Liver (tissue), 8 donors: ENCODE measurements at regions not wholly inside any gene's neighbourhood (a gene's known extent, or its start where the extent isn't known, plus 50 kb on each side); places are given as distances from the start of the nearest gene placed in this dataset.

Experiments
- DNase-seq: peaks from one replicate; pipeline ENCODE4 v3.0.0-alpha.2; 2017; ENCODE audit warnings: low spot score
- H3K27ac ChIP-seq, 2 donors: one replicate each; pipeline ENCODE4 v1.7.0; 2013; ENCODE audit warnings: inconsistent platforms in 2 of 2, low read length in 2 of 2, control low read depth in 1 of 2, low read depth in 1 of 2, mild to moderate bottlenecking in 1 of 2
- H3K27me3 ChIP-seq, 4 donors: one replicate each; pipeline versions ENCODE4 v1.6.1 to v1.7.0; 2013; ENCODE audit warnings: low read length in 3 of 4, inconsistent platforms in 1 of 4, mild to moderate bottlenecking in 1 of 4, moderate library complexity in 1 of 4; ENCODE audit not compliant: control insufficient read depth in 4 of 4, insufficient read depth in 4 of 4
- H3K36me3 ChIP-seq, 4 donors: one replicate each; pipeline versions ENCODE4 v1.6.1 to v1.7.0; 2013; ENCODE audit warnings: low read length in 3 of 4, mild to moderate bottlenecking in 3 of 4, low read depth in 1 of 4, moderate library complexity in 1 of 4; ENCODE audit not compliant: control insufficient read depth in 4 of 4, insufficient read depth in 3 of 4
- H3K4me1 ChIP-seq, 4 donors: one replicate each; pipeline versions ENCODE4 v1.6.1 to v1.7.0; 2013; ENCODE audit warnings: low read length in 3 of 4, mild to moderate bottlenecking in 3 of 4, moderate library complexity in 1 of 4; ENCODE audit not compliant: control insufficient read depth in 4 of 4, insufficient read depth in 4 of 4
- H3K4me3 ChIP-seq, 3 donors: one replicate each; pipeline versions ENCODE4 v1.6.1 to v1.7.0; 2013; ENCODE audit warnings: low read length in 3 of 3, control low read depth in 1 of 3, low read depth in 1 of 3, mild to moderate bottlenecking in 1 of 3
- H3K9ac ChIP-seq, 2 donors: one replicate each; pipeline ENCODE4 v1.7.0; 2013; ENCODE audit warnings: low read length in 2 of 2, mild to moderate bottlenecking in 2 of 2, moderate library complexity in 2 of 2, control low read depth in 1 of 2, low read depth in 1 of 2
- H3K9me3 ChIP-seq, 4 donors: one replicate each; pipeline versions ENCODE4 v1.6.1 to v1.7.0; 2013; ENCODE audit warnings: low read length in 3 of 4; ENCODE audit not compliant: control insufficient read depth in 4 of 4
- CTCF ChIP-seq: fragments of 150-350 bp; IDR thresholded peaks from 2 replicates; pipeline ENCODE4 v1.5.1; 2017; ENCODE audit warnings: improper control_type of control experiment, low read depth, low read length; ENCODE audit not compliant: missing input control
- EGR1 ChIP-seq, 2 donors: IDR thresholded peaks; 2 replicates each; pipeline ENCODE4 v1.6.1; 2016 to 2018; ENCODE audit warnings: antibody characterized with exemption in 2 of 2, low read depth in 2 of 2
- FOXA1 ChIP-seq: IDR thresholded peaks from 2 replicates; pipeline ENCODE4 v1.6.1; 2016; ENCODE audit warnings: antibody characterized with exemption
- FOXA2 ChIP-seq: IDR thresholded peaks from 2 replicates; pipeline ENCODE4 v1.6.1; 2016; ENCODE audit warnings: antibody characterized with exemption
- GABPA ChIP-seq, 2 donors: IDR thresholded peaks in 1 of 2; conservative IDR thresholded peaks in 1 of 2; 2 replicates each; pipeline ENCODE4 v1.6.1; 2016; ENCODE audit warnings: antibody characterized with exemption in 2 of 2, mild to moderate bottlenecking in 1 of 2, moderate library complexity in 1 of 2
- HNF4A ChIP-seq, 2 donors: conservative IDR thresholded peaks; 2 replicates each; pipeline ENCODE4 v1.6.1; 2016; ENCODE audit warnings: antibody characterized with exemption in 2 of 2, mild to moderate bottlenecking in 2 of 2
- HNF4G ChIP-seq: IDR thresholded peaks from 2 replicates; pipeline ENCODE4 v1.6.1; 2016; ENCODE audit warnings: antibody characterized with exemption
- MAX ChIP-seq: IDR thresholded peaks from 2 replicates; pipeline ENCODE4 v1.6.1; 2016; ENCODE audit warnings: antibody characterized with exemption
- NR2F2 ChIP-seq: IDR thresholded peaks from 2 replicates; pipeline ENCODE4 v1.6.1; 2016; ENCODE audit warnings: antibody characterized with exemption
- RAD21 ChIP-seq, 2 donors: IDR thresholded peaks; 2 replicates each; pipeline ENCODE4 v1.6.1; 2016; ENCODE audit warnings: antibody characterized with exemption in 2 of 2, mild to moderate bottlenecking in 2 of 2
- RXRA ChIP-seq, 2 donors: IDR thresholded peaks; 2 replicates each; pipeline ENCODE4 v1.6.1; 2017 to 2018; ENCODE audit warnings: antibody characterized with exemption in 2 of 2, mild to moderate bottlenecking in 1 of 2
- SP1 ChIP-seq: IDR thresholded peaks from 2 replicates; pipeline ENCODE4 v1.6.1; 2018; ENCODE audit warnings: antibody characterized with exemption, mild to moderate bottlenecking
- TAF1 ChIP-seq: conservative IDR thresholded peaks from 2 replicates; pipeline ENCODE4 v1.6.1; 2016; ENCODE audit warnings: antibody characterized with exemption, mild to moderate bottlenecking
- ZBTB33 ChIP-seq: IDR thresholded peaks from 2 replicates; pipeline ENCODE4 v1.6.1; 2016; ENCODE audit warnings: antibody characterized with exemption
- WGBS: extraction: QIAGEN DNeasy Blood & Tissue Kit; methylation state at CpG from one replicate; pipeline ENCODE4 v1.1.7; 2013; 5-methylcytosine and 5-hydroxymethylcytosine counted together
- TF ChIP-seq, protein P1 (sequence below): IDR thresholded peaks from 2 replicates; pipeline ENCODE4 v1.6.1; 2016; ENCODE audit warnings: antibody characterized with exemption, mild to moderate bottlenecking
- donor health status: healthy.
- donor health status: healthy.
- donor health status: healthy.
- donor health status: healthy.
- donor health status: healthy.

DNA sequence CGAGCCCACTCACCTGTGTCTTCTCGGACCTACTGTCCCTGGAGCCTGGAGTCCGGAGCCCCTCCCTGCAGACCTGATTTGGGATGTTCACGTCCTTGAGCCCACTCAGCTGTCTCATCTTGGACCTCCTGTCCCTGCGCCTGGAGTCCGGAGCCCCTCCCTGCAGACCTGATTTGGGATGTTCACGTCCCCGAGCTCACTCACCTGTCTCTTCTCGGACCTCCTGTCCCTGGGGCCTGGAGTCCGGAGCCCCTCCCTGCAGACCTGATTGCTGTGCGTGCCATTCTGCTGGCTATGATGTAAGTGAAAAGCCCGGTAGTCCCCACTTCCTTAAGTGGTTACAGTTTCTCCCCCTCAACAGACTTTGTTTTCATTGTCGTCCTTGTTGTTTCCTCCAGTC is 867.1 kb downstream of the BRD1 start:
- H3K9ac ChIP-seq = no peak overlapping the region
- H3K4me1 ChIP-seq = no peaks in the 10 kb centered on the region
- peak; percentile 27 for DNase-seq
- 73% methylated on average over 13 of the region's 13 CpGs for WGBS
- no peak overlapping the region for H3K27ac ChIP-seq
- H3K4me3 ChIP-seq = no peak overlapping the region
- peaks cover 0 to 10% (median 0%) of the 10 kb centered on the region in 4 donors for H3K27me3 ChIP-seq
- no peak for TF ChIP-seq HNF4G
- TF ChIP-seq FOXA2 = no peak
- TF ChIP-seq SP1 = no peak
- no peak for TF ChIP-seq RXRA (IDR thresholded peaks at IDR 0.05)
- TF ChIP-seq RAD21 (IDR thresholded peaks at IDR 0.05) = no peak
- no peak for TF ChIP-seq TAF1
- TF ChIP-seq ZBTB33 = no peak
- TF ChIP-seq CTCF = no peak
- no peak for TF ChIP-seq MAX
- no peak for TF ChIP-seq HNF4A (conservative IDR thresholded peaks at IDR 0.05)
- no peak for TF ChIP-seq GABPA (IDR thresholded peaks at IDR 0.05 in 1 of 2, conservative IDR thresholded peaks at IDR 0.05 in 1 of 2)
- TF ChIP-seq, protein P1, sequence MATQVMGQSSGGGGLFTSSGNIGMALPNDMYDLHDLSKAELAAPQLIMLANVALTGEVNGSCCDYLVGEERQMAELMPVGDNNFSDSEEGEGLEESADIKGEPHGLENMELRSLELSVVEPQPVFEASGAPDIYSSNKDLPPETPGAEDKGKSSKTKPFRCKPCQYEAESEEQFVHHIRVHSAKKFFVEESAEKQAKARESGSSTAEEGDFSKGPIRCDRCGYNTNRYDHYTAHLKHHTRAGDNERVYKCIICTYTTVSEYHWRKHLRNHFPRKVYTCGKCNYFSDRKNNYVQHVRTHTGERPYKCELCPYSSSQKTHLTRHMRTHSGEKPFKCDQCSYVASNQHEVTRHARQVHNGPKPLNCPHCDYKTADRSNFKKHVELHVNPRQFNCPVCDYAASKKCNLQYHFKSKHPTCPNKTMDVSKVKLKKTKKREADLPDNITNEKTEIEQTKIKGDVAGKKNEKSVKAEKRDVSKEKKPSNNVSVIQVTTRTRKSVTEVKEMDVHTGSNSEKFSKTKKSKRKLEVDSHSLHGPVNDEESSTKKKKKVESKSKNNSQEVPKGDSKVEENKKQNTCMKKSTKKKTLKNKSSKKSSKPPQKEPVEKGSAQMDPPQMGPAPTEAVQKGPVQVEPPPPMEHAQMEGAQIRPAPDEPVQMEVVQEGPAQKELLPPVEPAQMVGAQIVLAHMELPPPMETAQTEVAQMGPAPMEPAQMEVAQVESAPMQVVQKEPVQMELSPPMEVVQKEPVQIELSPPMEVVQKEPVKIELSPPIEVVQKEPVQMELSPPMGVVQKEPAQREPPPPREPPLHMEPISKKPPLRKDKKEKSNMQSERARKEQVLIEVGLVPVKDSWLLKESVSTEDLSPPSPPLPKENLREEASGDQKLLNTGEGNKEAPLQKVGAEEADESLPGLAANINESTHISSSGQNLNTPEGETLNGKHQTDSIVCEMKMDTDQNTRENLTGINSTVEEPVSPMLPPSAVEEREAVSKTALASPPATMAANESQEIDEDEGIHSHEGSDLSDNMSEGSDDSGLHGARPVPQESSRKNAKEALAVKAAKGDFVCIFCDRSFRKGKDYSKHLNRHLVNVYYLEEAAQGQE = no peak
- no peak for TF ChIP-seq FOXA1
- no peak for TF ChIP-seq EGR1 (IDR thresholded peaks at IDR 0.05; ENCODE audit: low read depth in 2 of 2)
- TF ChIP-seq NR2F2 = no peak
- no peaks in the 10 kb centered on the region for H3K9me3 ChIP-seq
- H3K36me3 ChIP-seq = no peaks in the 10 kb centered on the region

DNA sequence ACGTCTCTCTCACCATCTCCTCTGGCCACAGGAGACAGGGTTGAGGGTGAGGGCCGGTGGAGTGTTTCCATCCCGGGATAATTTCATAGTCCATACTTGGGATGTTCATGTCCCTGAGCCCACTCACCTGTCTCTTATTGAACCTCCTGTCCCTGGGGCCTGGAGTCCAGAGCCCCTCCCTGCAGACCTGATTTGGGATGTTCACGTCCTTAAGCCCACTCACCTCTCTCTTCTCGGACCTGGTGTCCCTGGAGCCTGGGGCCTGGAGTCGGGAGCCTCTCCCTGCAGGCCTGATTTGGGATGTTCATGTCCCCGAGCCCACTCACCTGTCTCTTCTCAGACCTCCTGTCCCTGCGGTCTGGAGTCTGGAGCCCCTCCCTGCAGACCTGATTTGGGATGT is 868.2 kb downstream of the BRD1 start:
- Histone ChIP-seq H3K4me3 (no peak overlapping the region), H3K27me3 (peaks cover 0 to 10% (median 0%) of the 10 kb centered on the region in 4 donors), H3K36me3 (no peaks in the 10 kb centered on the region), H3K4me1 (no peaks in the 10 kb centered on the region), H3K9me3 (no peaks in the 10 kb centered on the region), H3K9ac (no peak overlapping the region), H3K27ac (no peak overlapping the region)
- TF ChIP-seq ZBTB33 = no peak
- TF ChIP-seq EGR1 (IDR thresholded peaks at IDR 0.05; ENCODE audit: low read depth in 2 of 2) = no peak
- no peak for TF ChIP-seq RAD21 (IDR thresholded peaks at IDR 0.05)
- TF ChIP-seq MAX = no peak
- DNase-seq = peak; percentile 22
- WGBS = 76% methylated on average over 8 of the region's 8 CpGs
